ENCODE measurements at regions not wholly inside any gene's neighbourhood (a gene's known extent, or its start where the extent isn't known, plus 50 kb on each side); places are given as distances from the start of the nearest gene placed in this dataset.

- no peak for DNase-seq
Measured at GRCh38 chr2:120576509-120577474, 158.9 kb upstream of the GLI2 start.

- no peak for DNase-seq
Measured at GRCh38 chr2:120577721-120578295, 157.9 kb upstream of the GLI2 start.

GRCh38 chr2:120578576-120579352 lies 156.9 kb upstream of the GLI2 start:
- DNase-seq, result no peak

DNA sequence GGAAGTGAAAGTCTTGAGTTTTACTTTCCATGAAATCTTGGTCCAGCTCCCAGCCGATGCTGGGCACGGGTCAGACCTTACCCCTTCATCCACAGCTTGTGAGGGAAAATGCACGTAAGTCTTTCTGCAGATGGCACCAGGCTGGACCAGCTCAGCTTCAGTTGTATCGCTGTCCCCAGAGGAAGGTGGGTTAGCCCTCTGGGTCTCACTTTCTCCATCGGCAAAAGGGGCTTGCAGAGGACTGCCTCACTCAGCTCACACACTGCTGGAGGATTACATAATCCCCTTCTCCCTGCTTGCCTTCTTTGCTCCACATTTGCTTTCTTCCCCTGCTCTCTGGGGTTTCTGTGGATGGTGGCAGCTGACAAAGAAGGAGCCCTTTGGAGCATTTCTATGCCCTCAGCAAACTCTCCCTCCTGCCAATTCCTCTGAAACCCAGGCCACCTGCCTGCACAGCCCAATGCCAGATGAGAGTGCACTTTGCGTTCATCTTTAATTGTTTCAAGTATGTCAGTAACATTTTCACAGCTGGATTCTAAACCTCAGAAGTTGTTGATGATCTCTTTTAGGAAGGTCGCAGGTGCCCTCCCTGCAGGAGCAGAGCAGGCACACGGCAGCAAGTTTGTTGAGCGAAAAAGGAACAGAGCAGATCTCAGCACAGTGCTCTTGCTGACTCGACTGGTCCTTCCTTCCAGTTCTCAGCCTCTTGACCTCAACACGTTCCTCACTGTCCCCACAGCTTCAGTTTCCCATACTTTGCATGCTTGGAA lies 155.6 kb upstream of the GLI2 start:
- DNase-seq, result no peak

GRCh38 chr2:120580709-120581108 lies 155.0 kb upstream of the GLI2 start:
- no peak for DNase-seq

- DNase-seq, result no peak
Measured at GRCh38 chr2:120583121-120583520, 152.5 kb upstream of the GLI2 start.

DNA sequence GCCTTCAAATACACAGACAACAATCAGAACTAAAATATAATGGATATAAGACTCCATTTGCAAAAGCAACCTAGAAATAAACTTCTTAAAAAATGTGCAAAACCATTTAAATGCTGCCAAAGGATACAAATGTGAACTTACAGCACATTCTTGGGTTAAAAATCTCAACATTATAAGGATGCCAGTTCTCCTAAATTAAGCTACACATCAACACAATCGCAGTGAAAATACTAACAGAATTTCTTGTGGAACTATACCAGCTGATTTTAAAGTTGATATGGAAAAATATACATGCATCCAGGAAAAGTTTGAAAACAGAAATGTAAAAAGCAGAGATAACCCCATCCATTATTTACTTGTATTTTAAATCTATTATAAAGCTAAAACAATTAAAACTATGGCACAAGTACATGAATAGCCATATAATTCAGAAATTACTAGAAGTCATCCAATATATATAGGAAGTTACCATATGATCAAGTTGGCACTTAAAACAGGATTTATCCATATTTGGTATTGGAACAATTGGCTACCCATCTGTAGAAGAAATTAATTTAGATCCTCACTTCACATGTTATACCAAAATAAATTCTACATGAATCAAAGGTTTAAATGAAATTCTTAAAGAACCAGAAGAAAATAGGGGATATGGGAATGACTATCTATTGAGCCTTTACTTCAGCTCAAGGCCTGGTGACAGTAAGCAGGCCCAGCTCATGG lies 151.7 kb upstream of the GLI2 start:
- no peak for DNase-seq

DNA sequence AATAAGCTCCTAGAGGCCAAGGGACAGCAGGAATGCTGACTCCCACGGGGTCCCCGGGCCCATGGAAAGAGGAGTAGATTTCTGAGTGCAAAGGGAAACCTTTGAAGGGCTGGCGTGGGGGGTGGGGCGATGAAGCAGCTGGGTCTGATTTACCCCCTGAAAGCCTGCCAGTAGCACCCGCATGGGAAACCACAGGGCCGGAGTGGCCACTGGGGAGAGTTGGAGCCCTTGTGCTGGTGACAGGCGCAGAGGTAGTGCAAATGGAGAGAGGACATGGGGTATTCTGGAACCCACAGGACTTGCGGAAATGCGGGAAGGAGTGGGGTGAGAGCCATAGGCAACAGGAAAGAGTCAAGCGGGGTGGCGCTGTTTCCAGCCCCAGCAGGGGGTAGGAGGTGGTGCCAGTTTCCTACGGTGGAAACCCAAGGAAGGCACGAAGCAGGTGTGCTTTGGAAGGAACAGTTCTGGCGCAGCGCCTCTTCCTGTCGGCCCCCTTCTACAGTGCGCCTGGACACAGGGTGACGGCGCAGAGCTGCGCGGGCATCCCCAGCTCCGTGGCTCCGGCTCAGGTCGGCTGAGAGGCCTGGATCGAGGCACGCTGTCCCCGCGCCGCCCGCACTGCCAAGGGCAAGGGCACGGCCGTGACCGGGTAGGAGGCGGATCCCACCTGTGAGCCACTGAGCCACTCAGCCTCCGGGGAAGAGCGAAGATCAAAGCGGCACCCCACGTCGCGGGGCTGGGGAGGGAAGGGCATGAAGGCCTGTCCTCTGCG lies 149.0 kb upstream of the GLI2 start:
- DNase-seq, result no peak

GRCh38 chr2:120587279-120587996 lies 148.2 kb upstream of the GLI2 start:
- DNase-seq, result no peak

- no peak for DNase-seq
Measured at GRCh38 chr2:120587997-120588336, 147.7 kb upstream of the GLI2 start.

- DNase-seq, result no peak
Measured at GRCh38 chr2:120589771-120590608, 145.7 kb upstream of the GLI2 start.

GRCh38 chr2:120590841-120591240 lies 144.8 kb upstream of the GLI2 start:
- no peak for DNase-seq

GRCh38 chr2:120591572-120591971 lies 144.1 kb upstream of the GLI2 start:
- no peak for DNase-seq

- no peak for DNase-seq
Measured at GRCh38 chr2:120592084-120592483, 143.6 kb upstream of the GLI2 start.

GRCh38 chr2:120593921-120594686 lies 141.6 kb upstream of the GLI2 start:
- DNase-seq, result no peak

- DNase-seq, result no peak
Measured at GRCh38 chr2:120594856-120595685, 140.6 kb upstream of the GLI2 start.

GRCh38 chr2:120595739-120596138 lies 139.9 kb upstream of the GLI2 start:
- DNase-seq, result no peak

- no peak for DNase-seq
Measured at GRCh38 chr2:120596191-120596811, 139.4 kb upstream of the GLI2 start.
